C4-2B (cell line): ENCODE measurements at regions not wholly inside any gene's neighbourhood (a gene's known extent, or its start where the extent isn't known, plus 50 kb on each side); places are given as distances from the start of the nearest gene placed in this dataset.

Experiments used
- CTCF ChIP-seq: fragments of 450-650 bp; conservative IDR thresholded peaks from 2 replicates; pipeline ENCODE4 v1.5.1; 2017; ENCODE audit warnings: mild to moderate bottlenecking
- ZFX ChIP-seq: fragments of 450-650 bp; IDR thresholded peaks from 2 replicates; pipeline ENCODE4 v1.6.1; 2017

GRCh38 chr11:97237151-97237550, 847.3 kb downstream of the JRKL start:
- TF ChIP-seq CTCF (no peak), ZFX (no peak)
